AG04450 (cell line): ENCODE measurements at regions not wholly inside any gene's neighbourhood (a gene's known extent, or its start where the extent isn't known, plus 50 kb on each side); places are given as distances from the start of the nearest gene placed in this dataset.
"Not testable (repeated sequence)": the region's sequence is repeated elsewhere in the genome, so short reads cannot be mapped to it uniquely, and the experiment has no call there.

Experiments used
- CTCF ChIA-PET: fragments of 300-600, 350-600 bp; formaldehyde crosslinking; extraction: SDS; loops from one replicate; lab custom pipeline; 2022; ENCODE audit warnings: antibody characterized with exemption, inconsistent platforms; lab: Charles Lee
- POLR2A ChIA-PET: fragments of 350-600 bp; formaldehyde crosslinking; extraction: SDS; loops from one replicate; lab custom pipeline; 2021; ENCODE audit warnings: antibody characterized with exemption, inconsistent platforms; lab: Yijun Ruan, JAX
- DNase-seq: peaks from one replicate; pipeline ENCODE4 v3.0.0-alpha.2; 2011; ENCODE audit warnings: low read depth, low spot score
- H3K27ac ChIP-seq: one replicate; pipeline ENCODE4 v1.5.1; 2012; ENCODE audit warnings: low read depth, low read length, control low read depth
- H3K27me3 ChIP-seq: one replicate; pipeline ENCODE4 v1.6.0; 2012; ENCODE audit warnings: low read length; ENCODE audit not compliant: control insufficient read depth, insufficient read depth
- H3K4me3 ChIP-seq: 2 replicates; pipeline ENCODE4 v1.5.1; 2011; ENCODE audit warnings: mild to moderate bottlenecking, low read depth, low read length, control low read depth
- H3K9me3 ChIP-seq: 2 replicates; pipeline ENCODE4 v1.5.1; 2012; ENCODE audit warnings: low read length; ENCODE audit not compliant: control insufficient read depth, insufficient read depth
- TF ChIP-seq, protein P1 (sequence below): IDR thresholded peaks from 2 replicates; pipeline ENCODE4 v1.5.1; 2011; ENCODE audit warnings: low read depth, low read length, control low read depth, inconsistent platforms

- ChIA-PET POLR2A (no interaction called here), CTCF (no interaction called here)
- Histone ChIP-seq H3K27me3 (no peaks in the 10 kb centered on the region), H3K27ac (no peak overlapping the region), H3K4me3 (no peak overlapping the region), H3K9me3 (no peaks in the 10 kb centered on the region)
- TF ChIP-seq, protein P1, sequence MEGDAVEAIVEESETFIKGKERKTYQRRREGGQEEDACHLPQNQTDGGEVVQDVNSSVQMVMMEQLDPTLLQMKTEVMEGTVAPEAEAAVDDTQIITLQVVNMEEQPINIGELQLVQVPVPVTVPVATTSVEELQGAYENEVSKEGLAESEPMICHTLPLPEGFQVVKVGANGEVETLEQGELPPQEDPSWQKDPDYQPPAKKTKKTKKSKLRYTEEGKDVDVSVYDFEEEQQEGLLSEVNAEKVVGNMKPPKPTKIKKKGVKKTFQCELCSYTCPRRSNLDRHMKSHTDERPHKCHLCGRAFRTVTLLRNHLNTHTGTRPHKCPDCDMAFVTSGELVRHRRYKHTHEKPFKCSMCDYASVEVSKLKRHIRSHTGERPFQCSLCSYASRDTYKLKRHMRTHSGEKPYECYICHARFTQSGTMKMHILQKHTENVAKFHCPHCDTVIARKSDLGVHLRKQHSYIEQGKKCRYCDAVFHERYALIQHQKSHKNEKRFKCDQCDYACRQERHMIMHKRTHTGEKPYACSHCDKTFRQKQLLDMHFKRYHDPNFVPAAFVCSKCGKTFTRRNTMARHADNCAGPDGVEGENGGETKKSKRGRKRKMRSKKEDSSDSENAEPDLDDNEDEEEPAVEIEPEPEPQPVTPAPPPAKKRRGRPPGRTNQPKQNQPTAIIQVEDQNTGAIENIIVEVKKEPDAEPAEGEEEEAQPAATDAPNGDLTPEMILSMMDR: no peak
- DNase-seq: no peak
These were observed 419.5 kb upstream of the RPS6KA3 start for GRCh38 chrX:20686256-20686655.

DNA sequence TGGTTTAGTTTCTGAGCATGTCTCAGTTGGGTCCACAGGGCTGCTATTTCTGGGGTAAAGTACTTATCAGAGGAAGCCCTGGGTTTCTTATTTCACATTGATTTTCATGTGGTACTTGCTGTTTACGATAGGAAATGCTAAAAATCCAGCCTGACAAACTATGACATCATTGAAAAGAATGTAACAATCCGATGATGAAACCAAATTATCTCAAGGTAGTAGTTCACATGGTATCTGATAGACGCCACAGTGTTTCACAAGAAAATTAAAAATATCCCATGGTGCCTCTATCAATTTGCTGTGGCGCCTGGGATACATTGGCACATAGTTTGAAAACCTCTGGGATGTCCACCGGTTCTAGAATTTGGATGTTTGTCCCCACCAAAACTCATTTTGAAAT, 418.9 kb upstream of the RPS6KA3 start:
- H3K9me3 ChIP-seq: no peaks in the 10 kb centered on the region
- no peaks in the 10 kb centered on the region for H3K27me3 ChIP-seq
- no peak overlapping the region for H3K4me3 ChIP-seq
- CTCF ChIA-PET: no interaction called here
- POLR2A ChIA-PET: no interaction called here
- no peak for DNase-seq
- TF ChIP-seq, protein P1: no peak
- no peak overlapping the region for H3K27ac ChIP-seq

- DNase-seq: no peak
- no peaks in the 10 kb centered on the region for H3K27me3 ChIP-seq
- TF ChIP-seq, protein P1: no peak
- POLR2A ChIA-PET: no interaction called here
- CTCF ChIA-PET: no interaction called here
- H3K27ac ChIP-seq: no peak overlapping the region
- no peaks in the 10 kb centered on the region for H3K9me3 ChIP-seq
- no peak overlapping the region for H3K4me3 ChIP-seq
These were observed 415.0 kb upstream of the RPS6KA3 start for GRCh38 chrX:20681683-20682082.

GRCh38 chrX:20680998-20681397, 414.3 kb upstream of the RPS6KA3 start:
- TF ChIP-seq, protein P1: no peak
- Histone ChIP-seq H3K4me3 (no peak overlapping the region), H3K27ac (no peak overlapping the region), H3K27me3 (no peaks in the 10 kb centered on the region), H3K9me3 (no peaks in the 10 kb centered on the region)
- ChIA-PET CTCF (interaction anchor here (0.6 kb wide), 1 partner anchor 14 kb away, joined by 3 read pairs; no protein-coding TSS in a partner anchor), POLR2A (no interaction called here)
- DNase-seq: no peak

- no peak for DNase-seq
- TF ChIP-seq, protein P1: no peak
- Histone ChIP-seq H3K27me3 (no peaks in the 10 kb centered on the region), H3K27ac (no peak overlapping the region), H3K9me3 (no peaks in the 10 kb centered on the region), H3K4me3 (no peak overlapping the region)
- POLR2A ChIA-PET: no interaction called here
- CTCF ChIA-PET: no interaction called here
These were observed 405.8 kb upstream of the RPS6KA3 start for GRCh38 chrX:20672476-20672875.

GRCh38 chrX:20671746-20672145, 405.0 kb upstream of the RPS6KA3 start:
- DNase-seq, POLR2A ChIA-PET, H3K4me3 ChIP-seq, CTCF ChIA-PET, H3K27ac ChIP-seq, H3K27me3 ChIP-seq, H3K9me3 ChIP-seq: not testable (repeated sequence)
